ENCODE measurements at regions not wholly inside any gene's neighbourhood (a gene's known extent, or its start where the extent isn't known, plus 50 kb on each side); places are given as distances from the start of the nearest gene placed in this dataset.

- H3K79me2 ChIP-seq (ENCODE audit: low read length), result no peaks in the 10 kb centered on the region
- H3K4me1 ChIP-seq (ENCODE audit: low read length), result peaks cover 11% of the 10 kb centered on the region
- TF ChIP-seq EZH2phosphoT487 (IDR thresholded peaks at IDR 0.05; ENCODE audit: low read depth) (no peak), CTCF (IDR thresholded peaks at IDR 0.05; ENCODE audit: low read depth, low read length) (no peak)
- H3K36me3 ChIP-seq (replicated peaks; ENCODE audit: low read depth, low read length), result no peaks in the 10 kb centered on the region
- no peak overlapping the region for H3K9ac ChIP-seq (ENCODE audit: low read length)
- H3K4me2 ChIP-seq (ENCODE audit: low read length), result no peak overlapping the region
- no peak overlapping the region for H3K27ac ChIP-seq (ENCODE audit: low read length)
- H2AFZ ChIP-seq (ENCODE audit: low read depth, low read length), result no peak overlapping the region
- H3K9me3 ChIP-seq (ENCODE audit: insufficient read depth, low read length), result 0 out of 2 replicates have a peak, but pooled peaks cover under 1% of the 10 kb centered on the region
- H4K20me1 ChIP-seq (ENCODE audit: insufficient read depth, low read length), result no peaks in the 10 kb centered on the region
- no peak overlapping the region for H3K4me3 ChIP-seq (ENCODE audit: low read length)
- H3K27me3 ChIP-seq (ENCODE audit: low read depth, low read length), result peaks cover 7% of the 10 kb centered on the region; the same call in 1 of the 2 replicates
Observed at GRCh38 chr12:75917715-75918114, 113.9 kb downstream of the PHLDA1 start.

GRCh38 chr12:75917083-75917482 is 114.5 kb downstream of the PHLDA1 start:
- H3K4me3 ChIP-seq (ENCODE audit: low read length), result no peak overlapping the region
- H3K4me2 ChIP-seq (ENCODE audit: low read length), result peak overlapping the region; percentile 34
- no peaks in the 10 kb centered on the region for H3K79me2 ChIP-seq (ENCODE audit: low read length)
- TF ChIP-seq CTCF (IDR thresholded peaks at IDR 0.05; ENCODE audit: low read depth, low read length) (no peak), EZH2phosphoT487 (IDR thresholded peaks at IDR 0.05; ENCODE audit: low read depth) (no peak)
- H3K27me3 ChIP-seq (ENCODE audit: low read depth, low read length), result peaks cover 7% of the 10 kb centered on the region; the same call in 1 of the 2 replicates
- H4K20me1 ChIP-seq (ENCODE audit: insufficient read depth, low read length), result no peaks in the 10 kb centered on the region
- H3K9ac ChIP-seq (ENCODE audit: low read length), result no peak overlapping the region
- peaks cover 11% of the 10 kb centered on the region for H3K4me1 ChIP-seq (ENCODE audit: low read length)
- no peak overlapping the region for H2AFZ ChIP-seq (ENCODE audit: low read depth, low read length)
- H3K27ac ChIP-seq (ENCODE audit: low read length), result no peak overlapping the region
- no peaks in the 10 kb centered on the region for H3K36me3 ChIP-seq (replicated peaks; ENCODE audit: low read depth, low read length)
- no peaks in the 10 kb centered on the region for H3K9me3 ChIP-seq (ENCODE audit: insufficient read depth, low read length)

- H3K36me3 ChIP-seq (replicated peaks; ENCODE audit: low read depth, low read length), result no peaks in the 10 kb centered on the region
- H4K20me1 ChIP-seq (ENCODE audit: insufficient read depth, low read length), result no peaks in the 10 kb centered on the region
- TF ChIP-seq CTCF (IDR thresholded peaks at IDR 0.05; ENCODE audit: low read depth, low read length) (no peak), EZH2phosphoT487 (IDR thresholded peaks at IDR 0.05; ENCODE audit: low read depth) (no peak)
- H3K27me3 ChIP-seq (ENCODE audit: low read depth, low read length), result peaks cover under 1% of the 10 kb centered on the region; the same call in 1 of the 2 replicates
- H3K4me3 ChIP-seq (ENCODE audit: low read length), result no peak overlapping the region
- H3K4me2 ChIP-seq (ENCODE audit: low read length), result no peak overlapping the region
- no peaks in the 10 kb centered on the region for H3K79me2 ChIP-seq (ENCODE audit: low read length)
- H3K4me1 ChIP-seq (ENCODE audit: low read length), result peaks cover 11% of the 10 kb centered on the region
- no peak overlapping the region for H3K27ac ChIP-seq (ENCODE audit: low read length)
- H3K9ac ChIP-seq (ENCODE audit: low read length), result no peak overlapping the region
- H2AFZ ChIP-seq (ENCODE audit: low read depth, low read length), result no peak overlapping the region
- H3K9me3 ChIP-seq (ENCODE audit: insufficient read depth, low read length), result no peaks in the 10 kb centered on the region
Observed at GRCh38 chr12:75913502-75914351, 117.8 kb downstream of the PHLDA1 start.

- Histone ChIP-seq H3K27ac (ENCODE audit: low read length) (no peak overlapping the region), H3K79me2 (ENCODE audit: low read length) (no peaks in the 10 kb centered on the region), H3K9ac (ENCODE audit: low read length) (no peak overlapping the region), H3K4me3 (ENCODE audit: low read length) (no peak overlapping the region), H3K36me3 (replicated peaks; ENCODE audit: low read depth, low read length) (no peaks in the 10 kb centered on the region), H4K20me1 (ENCODE audit: insufficient read depth, low read length) (no peaks in the 10 kb centered on the region), H3K27me3 (ENCODE audit: low read depth, low read length) (no peaks in the 10 kb centered on the region; the same call in 1 of the 2 replicates), H3K4me2 (ENCODE audit: low read length) (no peak overlapping the region), H2AFZ (ENCODE audit: low read depth, low read length) (no peak overlapping the region), H3K4me1 (ENCODE audit: low read length) (no peaks in the 10 kb centered on the region), H3K9me3 (ENCODE audit: insufficient read depth, low read length) (no peaks in the 10 kb centered on the region)
- no peak for TF ChIP-seq EZH2phosphoT487 (IDR thresholded peaks at IDR 0.05; ENCODE audit: low read depth)
- no peak for TF ChIP-seq CTCF (IDR thresholded peaks at IDR 0.05; ENCODE audit: low read depth, low read length)
Observed at GRCh38 chr12:75909714-75910656, 121.6 kb downstream of the PHLDA1 start.
